ENCODE measurements at regions not wholly inside any gene's neighbourhood (a gene's known extent, or its start where the extent isn't known, plus 50 kb on each side); places are given as distances from the start of the nearest gene placed in this dataset.

GRCh38 chr15:36059596-36059995 is 513.6 kb upstream of the DPH6 start:
- RAD21 ChIA-PET (ENCODE audit: unreplicated experiment), result no interaction called here
- Histone ChIP-seq H3K79me2 (ENCODE audit: control insufficient read depth, insufficient read depth, low read length) (no peaks in the 10 kb centered on the region), H3K9ac (ENCODE audit: control insufficient read depth, insufficient read depth, low read length) (no peak overlapping the region), H3K4me3 (no peak overlapping the region), H3K4me1 (ENCODE audit: control insufficient read depth, insufficient read depth, low read length) (no peaks in the 10 kb centered on the region), H4K20me1 (ENCODE audit: control insufficient read depth, insufficient read depth) (no peaks in the 10 kb centered on the region), H3K27ac (ENCODE audit: control insufficient read depth, insufficient read depth) (no peak overlapping the region), H3K4me2 (ENCODE audit: control insufficient read depth, insufficient read depth) (no peak overlapping the region), H3K9me3 (replicated peaks; ENCODE audit: control insufficient read depth, insufficient read depth, low read length) (no peaks in the 10 kb centered on the region), H3K36me3 (ENCODE audit: control insufficient read depth in 2 of 2, insufficient read depth in 2 of 2, low read length in 1 of 2) (no peaks in the 10 kb centered on the region), H2AFZ (ENCODE audit: control insufficient read depth, low read depth, low read length) (no peak overlapping the region), H3K27me3 (replicated peaks in 1 of 2; ENCODE audit: control insufficient read depth in 2 of 2, insufficient read depth in 2 of 2, low read length in 1 of 2) (no peaks in the 10 kb centered on the region)
- WGBS (ENCODE audit: insufficient coverage, insufficient replicate concordance, low lambda C conversion rate, missing lambda C conversion rate), result 13% methylated on average over 3 of the region's 3 CpGs
- TF ChIP-seq RAD21 (IDR thresholded peaks at IDR 0.05; ENCODE audit: insufficient read depth, low read depth, low read length) (no peak), NFIC (IDR thresholded peaks at IDR 0.05; ENCODE audit: low read depth, low read length) (no peak), IRF5 (IDR thresholded peaks at IDR 0.05; ENCODE audit: borderline replicate concordance) (no peak), CHD2 (IDR thresholded peaks at IDR 0.05; ENCODE audit: borderline replicate concordance, low read depth, low read length) (no peak), E4F1 (IDR thresholded peaks at IDR 0.05; ENCODE audit: borderline replicate concordance, partially characterized antibody) (no peak), ZNF217 (IDR thresholded peaks at IDR 0.05) (no peak), NFYB (IDR thresholded peaks at IDR 0.05; ENCODE audit: insufficient read depth, low read depth, low read length) (no peak), ELK1 (IDR thresholded peaks at IDR 0.05; ENCODE audit: low read depth, low read length) (no peak), CHD1 (IDR thresholded peaks at IDR 0.05; ENCODE audit: low read depth, low read length) (no peak), FOXK2 (IDR thresholded peaks at IDR 0.05) (no peak), PML (IDR thresholded peaks at IDR 0.05; ENCODE audit: low read length) (no peak)
- DNase-seq (ENCODE audit: low read depth, low spot score) (no peak), FAIRE-seq (no peak), ATAC-seq (no peak)
- intact Hi-C loops (cut with micrococcal nuclease; ENCODE audit: unreplicated experiment), result no loop called here
- CTCF ChIA-PET, result no interaction called here
- in situ Hi-C loops (cut with MboI), result no loop called here
- POLR2A ChIA-PET, result no interaction called here
- SMC1A ChIA-PET (ENCODE audit: uncharacterized antibody, unreplicated experiment), result no interaction called here
- no TSS peak for BruUV-seq (replicated peaks)

All from GM12878 (cell line).